ENCODE measurements at regions not wholly inside any gene's neighbourhood (a gene's known extent, or its start where the extent isn't known, plus 50 kb on each side); places are given as distances from the start of the nearest gene placed in this dataset.

- TF ChIP-seq CTCF (IDR thresholded peaks at IDR 0.05): no peak
- TF ChIP-seq POLR2AphosphoS5 (IDR thresholded peaks at IDR 0.05; ENCODE audit: low read depth, low read length): no peak
- TF ChIP-seq TCF7L2 (IDR thresholded peaks at IDR 0.05; ENCODE audit: low read depth, low read length): no peak
These were observed 394.7 kb upstream of the NOVA1 start for GRCh38 chr14:26992403-26993115.
